Raji (cell line): ENCODE measurements at regions not wholly inside any gene's neighbourhood (a gene's known extent, or its start where the extent isn't known, plus 50 kb on each side); places are given as distances from the start of the nearest gene placed in this dataset.

Experiments
- POLR2A ChIP-seq: IDR thresholded peaks from 2 replicates; pipeline ENCODE4 v1.6.1; 2011; ENCODE audit warnings: low read depth, low read length, control low read depth; ENCODE audit not compliant: insufficient read depth

DNA sequence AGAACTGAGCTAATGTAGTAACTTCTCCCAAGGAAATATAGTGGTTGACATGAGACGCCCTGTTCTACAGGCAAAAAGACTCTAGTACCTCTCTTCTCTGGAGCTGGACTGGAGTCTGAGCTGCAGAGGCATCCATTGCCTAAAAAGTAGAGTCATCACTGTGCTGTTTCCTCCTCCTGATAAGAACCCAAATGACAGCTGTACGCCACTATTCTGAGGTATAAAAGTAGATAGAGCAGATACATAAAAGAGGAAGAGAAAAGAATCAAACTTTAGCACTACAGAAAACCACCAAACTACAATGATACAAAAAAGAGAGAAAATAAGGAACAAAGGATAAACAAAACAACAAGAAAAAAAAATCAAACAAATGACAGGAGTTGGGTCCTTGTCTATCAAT, 1568.8 kb downstream of the PLA2G4A start:
- no peak for TF ChIP-seq POLR2A

- TF ChIP-seq POLR2A: no peak
Observed at GRCh38 chr1:188402986-188403385, 1574.2 kb downstream of the PLA2G4A start.

DNA sequence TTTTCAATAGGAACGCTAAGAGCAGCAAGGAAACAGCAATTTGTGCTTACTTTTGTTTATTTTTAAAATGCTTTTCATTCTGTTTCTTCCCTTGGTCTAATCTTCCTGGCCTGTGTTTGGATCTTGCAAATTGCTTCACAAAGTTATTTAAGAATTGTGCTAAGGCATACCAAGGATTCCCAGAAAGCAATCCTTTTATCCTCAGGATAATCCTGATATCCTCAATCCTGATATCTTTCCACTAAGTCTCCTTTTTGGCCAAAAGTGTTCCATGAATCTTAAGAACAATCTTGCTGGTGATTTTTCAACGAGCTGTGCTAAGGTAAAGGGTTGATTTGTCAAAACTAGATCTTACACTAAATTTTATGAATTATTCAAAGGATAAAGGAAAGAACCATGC, 1577.9 kb downstream of the PLA2G4A start:
- TF ChIP-seq POLR2A: no peak

DNA sequence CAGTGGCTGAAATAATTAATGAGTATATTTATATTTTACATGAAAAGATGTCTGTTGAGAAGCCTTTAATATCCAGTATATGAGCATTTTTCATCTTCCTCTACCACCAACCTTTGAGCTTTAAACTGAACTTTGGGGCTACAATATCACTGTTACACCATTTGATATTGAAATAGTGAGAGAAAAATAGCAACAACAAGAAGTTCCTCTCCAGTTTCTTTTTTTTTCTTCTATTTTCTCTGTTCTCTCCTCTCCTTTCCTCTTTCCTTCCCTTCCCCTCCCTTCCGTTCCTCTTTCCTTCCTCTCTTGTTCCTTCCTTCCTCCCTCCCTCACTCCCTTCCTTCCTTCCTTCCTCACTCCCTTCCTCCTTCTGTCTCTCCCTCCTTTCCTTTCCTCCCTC, 1591.4 kb downstream of the PLA2G4A start:
- TF ChIP-seq POLR2A: no peak

DNA sequence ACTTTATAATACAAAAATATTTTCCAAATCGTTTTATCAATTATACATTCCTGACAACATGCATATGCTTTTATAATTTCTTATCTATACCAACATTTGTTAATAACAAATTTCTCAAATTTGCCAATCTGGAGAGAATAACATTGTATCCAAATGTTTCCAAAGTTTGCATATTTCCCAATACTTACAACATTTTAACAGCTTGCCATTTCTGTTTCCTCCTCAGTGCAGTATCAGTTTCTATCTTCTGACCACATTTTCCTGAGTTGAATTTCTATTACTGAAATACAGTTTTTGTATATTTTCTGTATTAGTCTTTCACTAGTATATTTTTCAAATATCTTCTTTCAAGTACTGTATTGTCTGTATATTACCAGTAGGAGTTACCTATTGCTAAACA, 1594.3 kb downstream of the PLA2G4A start:
- no peak for TF ChIP-seq POLR2A

- TF ChIP-seq POLR2A: no peak
Observed at GRCh38 chr1:188424176-188424575, 1595.4 kb downstream of the PLA2G4A start.

DNA sequence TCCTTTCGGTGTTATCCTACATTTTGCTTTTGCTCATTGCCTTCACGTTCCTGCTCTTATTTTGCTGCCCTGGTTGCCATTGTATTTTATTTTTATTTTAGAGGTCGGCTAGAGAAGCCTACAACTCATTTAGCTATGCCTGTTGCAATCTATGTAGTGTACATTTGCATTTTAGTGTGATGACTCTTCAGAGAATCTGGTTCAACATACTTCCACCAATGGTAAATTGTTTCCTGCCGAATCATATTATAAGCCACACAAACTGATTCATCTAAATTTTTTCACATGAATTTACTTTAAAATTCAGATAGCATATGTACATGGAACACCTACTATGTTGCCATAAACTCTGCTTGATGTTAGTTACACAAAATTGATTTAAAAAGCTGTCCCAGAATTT, 1596.9 kb downstream of the PLA2G4A start:
- TF ChIP-seq POLR2A: no peak

- no peak for TF ChIP-seq POLR2A
Observed at GRCh38 chr1:188426561-188426960, 1597.8 kb downstream of the PLA2G4A start.

DNA sequence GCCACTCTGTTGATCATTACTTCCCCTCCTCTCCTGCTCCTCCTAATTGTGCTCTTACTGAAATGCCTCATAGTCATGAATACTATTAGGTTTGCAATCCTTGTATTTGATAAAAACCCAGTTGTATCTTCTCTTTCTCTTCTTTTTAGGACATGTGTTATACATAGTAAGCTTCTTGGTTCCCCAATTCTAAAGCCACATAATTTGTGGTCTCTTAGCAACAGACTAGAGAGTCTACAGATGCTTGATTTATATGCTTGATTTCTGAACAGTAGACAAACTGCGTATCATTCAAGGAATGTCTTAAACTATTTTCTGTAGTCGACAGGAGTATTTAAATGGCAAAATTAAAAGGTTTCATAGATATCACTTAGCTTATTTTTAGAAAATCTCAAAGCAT, 1598.9 kb downstream of the PLA2G4A start:
- no peak for TF ChIP-seq POLR2A

GRCh38 chr1:188429386-188429785, 1600.6 kb downstream of the PLA2G4A start:
- no peak for TF ChIP-seq POLR2A

DNA sequence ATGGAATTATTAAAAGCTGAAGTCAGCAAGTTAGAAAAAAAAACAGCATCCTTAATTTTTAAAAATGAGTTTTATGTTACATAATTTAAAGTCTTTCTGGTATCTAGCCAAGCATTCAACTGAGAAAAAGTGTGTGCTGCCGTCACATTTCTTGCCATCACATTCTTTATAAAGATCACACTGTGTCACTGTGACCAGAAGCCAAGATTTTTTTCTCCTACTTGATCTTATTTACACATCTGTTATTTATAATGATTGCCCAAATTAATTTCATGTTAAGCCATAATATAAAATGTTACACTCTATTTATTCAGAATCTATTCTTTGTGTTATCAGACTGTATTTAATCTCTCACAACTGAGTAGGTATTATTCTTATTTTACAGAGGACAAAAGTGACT, 1603.7 kb downstream of the PLA2G4A start:
- no peak for TF ChIP-seq POLR2A

DNA sequence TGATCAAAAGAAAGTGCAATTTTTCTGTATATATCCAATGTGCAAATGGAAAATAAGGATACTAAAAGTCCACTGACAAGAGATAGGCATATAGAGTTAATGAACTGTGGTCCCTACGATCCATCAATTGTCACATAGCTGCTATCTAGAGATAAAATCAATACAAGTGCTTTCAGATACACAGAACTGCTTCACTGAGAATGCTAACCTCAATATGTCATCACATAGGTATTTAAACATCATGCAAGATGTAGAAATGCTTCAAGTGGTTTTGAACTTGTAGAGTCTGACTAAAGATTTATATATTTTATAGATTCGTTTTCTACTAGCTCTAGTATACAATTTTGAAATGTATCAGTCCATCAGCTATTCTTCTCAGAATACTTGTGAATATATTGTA, 1604.7 kb downstream of the PLA2G4A start:
- no peak for TF ChIP-seq POLR2A

DNA sequence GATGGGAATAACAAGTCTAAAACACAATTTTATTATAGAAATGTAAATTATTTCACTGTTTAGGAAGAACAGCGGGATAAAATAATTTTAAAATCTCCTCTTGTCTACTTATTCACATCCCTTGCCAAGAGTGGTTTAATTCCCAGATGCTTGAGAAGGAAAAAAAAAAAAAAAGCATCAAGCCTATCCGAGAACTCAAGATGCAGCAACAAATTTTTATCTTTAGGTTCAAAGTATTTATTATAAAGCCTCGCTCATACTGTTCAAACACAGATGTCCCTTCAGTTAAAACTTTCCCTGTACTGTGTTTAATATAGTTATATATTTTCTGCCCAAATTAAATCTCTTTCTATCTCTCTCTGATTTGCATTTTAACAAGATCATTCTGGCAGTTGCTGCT, 1615.8 kb downstream of the PLA2G4A start:
- TF ChIP-seq POLR2A: no peak

- no peak for TF ChIP-seq POLR2A
Observed at GRCh38 chr1:188462837-188463236, 1634.1 kb downstream of the PLA2G4A start.

GRCh38 chr1:188463919-188464318, 1635.2 kb downstream of the PLA2G4A start:
- TF ChIP-seq POLR2A: no peak

DNA sequence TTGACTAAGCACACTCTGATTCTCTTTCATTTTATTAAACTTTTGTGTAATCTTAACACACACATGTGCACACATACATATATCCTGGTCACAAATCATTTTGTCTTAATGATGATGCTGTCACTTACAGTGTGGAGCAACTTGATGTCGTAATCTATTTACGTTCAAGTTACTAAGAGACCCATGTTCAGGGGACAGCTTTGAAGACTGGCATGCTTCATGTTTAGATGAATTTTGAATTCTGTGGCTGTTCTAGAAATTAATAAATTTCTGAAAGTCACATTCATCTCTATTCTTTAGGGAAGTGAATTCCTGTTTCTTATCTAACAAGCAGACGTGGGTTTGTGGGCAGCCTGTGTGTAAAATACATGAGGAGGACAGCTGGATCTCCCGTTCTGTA, 1637.8 kb downstream of the PLA2G4A start:
- no peak for TF ChIP-seq POLR2A

- TF ChIP-seq POLR2A: no peak
Observed at GRCh38 chr1:188476606-188477005, 1647.9 kb downstream of the PLA2G4A start.
